HFFc6 (cell line): ENCODE measurements at regions not wholly inside any gene's neighbourhood (a gene's known extent, or its start where the extent isn't known, plus 50 kb on each side); places are given as distances from the start of the nearest gene placed in this dataset.
A peak's percentile ranks its signal among the peaks of the same experiment; 100 is the strongest.
"Not testable (repeated sequence)": the region's sequence is repeated elsewhere in the genome, so short reads cannot be mapped to it uniquely, and the experiment has no call there.

Experiments used
- DNase-seq: peaks from one replicate; pipeline ENCODE4 v3.0.0-alpha.2; 2018
- H3K27ac Mint-ChIP-seq: 2 replicates; pipeline ENCODE4 v1.8.0; 2020; ENCODE audit warnings: mild to moderate bottlenecking, mixed read lengths
- H3K27me3 Mint-ChIP-seq: 2 replicates; pipeline ENCODE4 v1.8.0; 2021; ENCODE audit warnings: mild to moderate bottlenecking, moderate library complexity, mixed read lengths; ENCODE audit not compliant: insufficient read depth
- H3K36me3 Mint-ChIP-seq: 2 replicates; pipeline ENCODE4 v1.8.0; 2021; ENCODE audit warnings: low read depth, mixed read lengths
- H3K4me1 Mint-ChIP-seq: 2 replicates; pipeline ENCODE4 v1.8.0; 2020; ENCODE audit warnings: low read depth, mixed read lengths
- H3K4me3 Mint-ChIP-seq: 2 replicates; pipeline ENCODE4 v1.8.0; 2020; ENCODE audit warnings: mild to moderate bottlenecking, moderate library complexity, mixed read lengths
- H3K9me3 Mint-ChIP-seq: 2 replicates; pipeline ENCODE4 v1.8.0; 2020; ENCODE audit warnings: mild to moderate bottlenecking, mixed read lengths
- TF ChIP-seq, protein P1 (sequence below): fragments of 200-600 bp; sonication (generic); IDR thresholded peaks from 2 replicates; pipeline ENCODE4 v1.5.0; 2021; ENCODE audit warnings: antibody characterized with exemption, mild to moderate bottlenecking

DNA sequence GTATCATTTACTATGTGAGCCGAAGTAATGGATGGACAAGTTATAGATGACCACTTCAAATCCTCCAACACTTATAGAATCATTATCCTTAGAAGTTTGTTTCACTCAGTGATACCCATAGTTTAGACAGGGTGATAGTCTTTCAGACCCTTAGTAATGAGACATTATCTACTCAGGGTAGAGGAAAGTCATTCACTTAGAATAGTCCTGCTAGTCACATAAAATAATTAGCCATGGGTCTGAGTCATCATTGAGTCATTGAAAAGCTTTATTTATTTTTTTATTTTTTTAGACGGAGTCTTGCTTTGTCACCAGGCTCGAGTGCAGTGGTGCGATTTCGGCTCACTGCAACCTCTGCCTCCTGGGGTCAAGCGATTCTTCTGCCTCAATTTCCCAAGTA lies 321.7 kb upstream of the FSTL5 start:
- peak; percentile 10 for DNase-seq
- H3K9me3 Mint-ChIP-seq = peaks cover 9% of the 10 kb centered on the region
- TF ChIP-seq, protein P1, sequence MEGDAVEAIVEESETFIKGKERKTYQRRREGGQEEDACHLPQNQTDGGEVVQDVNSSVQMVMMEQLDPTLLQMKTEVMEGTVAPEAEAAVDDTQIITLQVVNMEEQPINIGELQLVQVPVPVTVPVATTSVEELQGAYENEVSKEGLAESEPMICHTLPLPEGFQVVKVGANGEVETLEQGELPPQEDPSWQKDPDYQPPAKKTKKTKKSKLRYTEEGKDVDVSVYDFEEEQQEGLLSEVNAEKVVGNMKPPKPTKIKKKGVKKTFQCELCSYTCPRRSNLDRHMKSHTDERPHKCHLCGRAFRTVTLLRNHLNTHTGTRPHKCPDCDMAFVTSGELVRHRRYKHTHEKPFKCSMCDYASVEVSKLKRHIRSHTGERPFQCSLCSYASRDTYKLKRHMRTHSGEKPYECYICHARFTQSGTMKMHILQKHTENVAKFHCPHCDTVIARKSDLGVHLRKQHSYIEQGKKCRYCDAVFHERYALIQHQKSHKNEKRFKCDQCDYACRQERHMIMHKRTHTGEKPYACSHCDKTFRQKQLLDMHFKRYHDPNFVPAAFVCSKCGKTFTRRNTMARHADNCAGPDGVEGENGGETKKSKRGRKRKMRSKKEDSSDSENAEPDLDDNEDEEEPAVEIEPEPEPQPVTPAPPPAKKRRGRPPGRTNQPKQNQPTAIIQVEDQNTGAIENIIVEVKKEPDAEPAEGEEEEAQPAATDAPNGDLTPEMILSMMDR = no peak
- no peaks in the 10 kb centered on the region for H3K36me3 Mint-ChIP-seq
- H3K27me3 Mint-ChIP-seq = no peaks in the 10 kb centered on the region
- no peak overlapping the region for H3K27ac Mint-ChIP-seq
- no peaks in the 10 kb centered on the region for H3K4me1 Mint-ChIP-seq
- H3K4me3 Mint-ChIP-seq = no peak overlapping the region

DNA sequence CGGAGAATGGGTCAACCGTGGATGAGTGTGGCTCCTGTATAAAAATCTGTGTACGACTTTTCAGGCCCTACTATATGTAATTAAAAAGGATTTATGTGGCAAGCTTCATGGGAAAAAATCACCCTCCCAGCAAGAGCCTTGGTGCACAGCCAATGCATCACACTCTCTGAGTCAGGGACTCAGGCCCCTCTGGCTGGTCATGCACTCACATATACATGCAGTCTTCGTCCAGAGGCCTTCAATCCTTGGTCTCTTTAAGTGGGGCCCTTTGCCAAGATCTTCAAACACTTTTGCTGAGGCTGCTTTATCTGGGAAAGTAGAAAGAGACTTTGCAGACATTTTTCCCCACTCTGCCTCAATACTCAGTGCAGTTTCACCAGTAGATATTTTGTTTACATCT lies 311.4 kb upstream of the FSTL5 start:
- no peak for DNase-seq
- Mint-ChIP-seq H3K4me3 (no peak overlapping the region), H3K9me3 (peaks cover 22% of the 10 kb centered on the region), H3K4me1 (no peaks in the 10 kb centered on the region), H3K27ac (no peak overlapping the region), H3K27me3 (peaks cover 3% of the 10 kb centered on the region; the same call in 1 of the 2 replicates), H3K36me3 (no peaks in the 10 kb centered on the region)
- TF ChIP-seq, protein P1 = no peak

DNA sequence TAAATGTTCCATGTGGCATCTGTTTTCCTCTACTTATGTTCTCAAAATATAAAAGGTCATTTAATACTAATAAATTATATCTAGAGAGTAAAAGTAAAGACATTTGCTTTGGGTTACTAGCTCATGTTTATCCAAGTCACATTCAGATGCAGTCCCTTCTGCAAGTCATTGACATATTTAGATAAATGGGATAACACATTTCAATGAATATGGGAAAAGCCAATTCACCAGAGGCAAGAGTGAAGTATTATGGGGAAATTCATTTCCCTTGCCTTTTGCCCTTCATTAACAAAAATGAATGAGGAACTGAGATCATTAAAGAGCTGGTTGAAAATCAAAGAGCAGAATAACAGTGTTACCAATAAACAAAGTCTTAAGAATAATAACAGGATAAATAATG lies 306.2 kb upstream of the FSTL5 start:
- Mint-ChIP-seq H3K4me1 (no peaks in the 10 kb centered on the region), H3K36me3 (no peaks in the 10 kb centered on the region), H3K27me3 (peaks cover 1% of the 10 kb centered on the region; the same call in 1 of the 2 replicates), H3K9me3 (peaks cover 18% of the 10 kb centered on the region), H3K27ac (no peak overlapping the region), H3K4me3 (no peak overlapping the region)
- TF ChIP-seq, protein P1 = no peak
- no peak for DNase-seq

DNA sequence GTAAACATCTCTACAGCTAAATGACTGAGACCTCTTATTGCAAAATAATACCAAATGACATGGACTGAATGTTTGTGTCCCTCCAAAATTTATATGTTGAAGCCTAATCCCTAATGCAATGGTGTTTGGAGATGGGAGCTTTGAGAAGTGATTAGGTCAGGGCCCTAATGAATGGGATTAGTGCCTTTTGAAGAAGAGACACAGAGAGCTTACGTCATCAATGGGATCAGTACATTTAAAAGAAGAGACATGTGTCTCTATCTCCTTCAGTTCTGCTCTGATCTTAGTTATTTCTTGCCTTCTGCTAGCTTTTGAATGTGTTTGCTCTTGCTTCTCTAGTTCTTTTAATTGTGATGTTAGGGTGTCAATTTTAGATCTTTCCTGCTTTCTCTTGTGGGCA lies 301.6 kb upstream of the FSTL5 start:
- not testable (repeated sequence) for H3K4me1 Mint-ChIP-seq, H3K27ac Mint-ChIP-seq, DNase-seq, H3K27me3 Mint-ChIP-seq, H3K36me3 Mint-ChIP-seq, H3K4me3 Mint-ChIP-seq
- H3K9me3 Mint-ChIP-seq = peaks cover 18% of the 10 kb centered on the region

DNA sequence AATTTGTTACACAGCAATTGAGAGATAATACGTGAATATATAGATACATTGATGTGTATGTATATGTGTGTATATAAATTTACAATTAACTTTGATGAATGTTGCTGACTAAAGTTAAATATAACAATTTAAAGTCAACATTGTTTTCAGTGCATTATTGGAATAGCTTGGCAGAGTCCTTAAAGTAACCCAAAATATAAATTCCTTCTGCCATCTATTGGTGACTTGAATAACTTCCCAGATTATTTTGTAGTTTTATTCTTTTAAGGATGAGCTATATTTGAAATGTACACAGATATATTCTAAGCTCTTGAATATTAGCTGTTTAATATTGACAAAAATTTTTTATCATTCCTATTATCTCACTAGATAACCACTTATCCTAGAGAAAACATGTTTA lies 298.2 kb upstream of the FSTL5 start:
- Mint-ChIP-seq H3K27ac (no peak overlapping the region), H3K36me3 (no peaks in the 10 kb centered on the region), H3K27me3 (no peaks in the 10 kb centered on the region), H3K9me3 (peaks cover 16% of the 10 kb centered on the region; the same call in 1 of the 2 replicates), H3K4me1 (no peaks in the 10 kb centered on the region), H3K4me3 (no peak overlapping the region)
- TF ChIP-seq, protein P1 = no peak; the same call in 1 of the 2 replicates
- no peak for DNase-seq

DNA sequence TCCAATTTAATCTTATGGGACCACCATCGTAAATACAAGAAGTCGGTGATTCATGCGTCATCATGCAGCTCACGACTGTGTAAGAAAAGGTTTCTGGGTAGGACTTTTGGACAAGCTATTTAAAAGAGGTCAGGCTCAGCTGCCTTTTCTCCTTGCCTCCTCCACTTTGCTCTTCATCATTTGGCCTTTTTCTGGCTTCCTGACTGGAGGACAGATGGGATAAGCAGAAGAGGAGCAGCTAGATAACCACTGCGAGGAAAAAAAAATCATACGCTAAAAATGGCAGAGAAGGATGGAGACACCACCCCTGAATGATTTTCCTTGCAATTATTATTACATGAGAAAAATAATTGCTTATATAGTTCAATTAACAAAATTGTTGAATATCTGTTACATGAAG lies 294.3 kb upstream of the FSTL5 start:
- Mint-ChIP-seq H3K4me3 (no peak overlapping the region), H3K27me3 (no peaks in the 10 kb centered on the region), H3K36me3 (no peaks in the 10 kb centered on the region), H3K9me3 (peaks cover 9% of the 10 kb centered on the region; the same call in 1 of the 2 replicates), H3K27ac (no peak overlapping the region), H3K4me1 (no peaks in the 10 kb centered on the region)
- DNase-seq = no peak
- TF ChIP-seq, protein P1 = no peak
